SU-DHL-6 (cell line): ENCODE measurements at regions not wholly inside any gene's neighbourhood (a gene's known extent, or its start where the extent isn't known, plus 50 kb on each side); places are given as distances from the start of the nearest gene placed in this dataset.

Source experiments
- CTCF ChIP-seq: fragments of 200-600 bp; sonication (generic); IDR thresholded peaks from one replicate; pipeline ENCODE4 v1.5.1; 2017; ENCODE audit warnings: antibody characterized with exemption, mild to moderate bottlenecking, low read length, moderate library complexity; ENCODE audit not compliant: insufficient read depth, poor library complexity, severe bottlenecking
- EZH2phosphoT487 ChIP-seq: fragments of 200-600 bp; sonication (generic), shearing (Covaris generic); conservative IDR thresholded peaks from 2 replicates; pipeline ENCODE4 v1.6.1; 2018; ENCODE audit warnings: mild to moderate bottlenecking, antibody characterized with exemption, low read length, moderate library complexity, mixed read lengths

DNA sequence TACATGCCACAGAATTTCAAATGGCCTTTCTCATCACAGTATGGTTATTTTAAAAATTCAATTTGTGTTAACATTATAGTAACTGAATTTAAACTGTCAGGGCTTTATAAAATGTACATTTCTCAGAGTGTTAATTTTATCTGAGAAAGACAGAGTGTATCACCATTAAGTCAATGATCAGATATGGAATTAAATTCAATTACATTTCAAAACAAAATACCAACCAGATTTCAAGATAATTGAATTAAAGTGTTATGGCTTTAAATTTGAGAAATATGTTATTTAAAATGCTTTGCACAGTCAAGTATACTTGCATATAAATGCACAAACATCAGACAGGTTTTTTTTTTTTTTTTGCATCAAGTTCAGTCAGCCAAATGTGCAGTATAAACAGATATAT, 1574.4 kb downstream of the BRINP3 start:
- no peak for TF ChIP-seq CTCF
- no peak for TF ChIP-seq EZH2phosphoT487
